Ureter (tissue), 1 donor: ENCODE measurements at regions not wholly inside any gene's neighbourhood (a gene's known extent, or its start where the extent isn't known, plus 50 kb on each side); places are given as distances from the start of the nearest gene placed in this dataset.

ENCODE experiments used
- DNase-seq: peaks from one replicate; pipeline ENCODE4 v3.0.0-alpha.2; 2020; ENCODE audit warnings: low spot score
- donor health status: DM: yes; HTN: yes; CAD: no.

- no peak for DNase-seq
Observed at GRCh38 chr4:54915276-54915675, 210.1 kb downstream of the KDR start.

- DNase-seq, result no peak
Observed at GRCh38 chr4:54914781-54915180, 210.6 kb downstream of the KDR start.

GRCh38 chr4:54913751-54914526 lies 211.5 kb downstream of the KDR start:
- DNase-seq, result no peak

GRCh38 chr4:54912155-54912554 lies 213.2 kb downstream of the KDR start:
- DNase-seq, result no peak

GRCh38 chr4:54909961-54910360 lies 215.4 kb downstream of the KDR start:
- no peak for DNase-seq

- DNase-seq, result no peak
Observed at GRCh38 chr4:54908763-54909162, 216.6 kb downstream of the KDR start.

GRCh38 chr4:54904953-54905352 lies 220.4 kb downstream of the KDR start:
- no peak for DNase-seq

GRCh38 chr4:54902976-54903375 lies 222.4 kb downstream of the KDR start:
- no peak for DNase-seq

GRCh38 chr4:54902271-54902670 lies 223.1 kb downstream of the KDR start:
- DNase-seq, result no peak

- no peak for DNase-seq
Observed at GRCh38 chr4:54901202-54901601, 224.2 kb downstream of the KDR start.

GRCh38 chr4:54898656-54899340 lies 226.6 kb downstream of the KDR start:
- no peak for DNase-seq

- DNase-seq, result no peak
Observed at GRCh38 chr4:54898056-54898562, 227.3 kb downstream of the KDR start.

- DNase-seq, result no peak
Observed at GRCh38 chr4:54897590-54897989, 227.8 kb downstream of the KDR start.

- DNase-seq, result no peak
Observed at GRCh38 chr4:54882616-54883015, 224.9 kb downstream of the KIT start.

GRCh38 chr4:54879576-54879975 lies 221.8 kb downstream of the KIT start:
- no peak for DNase-seq

- no peak for DNase-seq
Observed at GRCh38 chr4:54877006-54877405, 219.2 kb downstream of the KIT start.

- DNase-seq, result no peak
Observed at GRCh38 chr4:54872261-54872660, 214.5 kb downstream of the KIT start.

GRCh38 chr4:54863571-54864255 lies 206.0 kb downstream of the KIT start:
- DNase-seq, result no peak

- no peak for DNase-seq
Observed at GRCh38 chr4:54861201-54861600, 203.4 kb downstream of the KIT start.

- peak; percentile 43 for DNase-seq
Observed at GRCh38 chr4:54855191-54855854, 197.6 kb downstream of the KIT start.

- no peak for DNase-seq
Observed at GRCh38 chr4:54852602-54853001, 194.8 kb downstream of the KIT start.

- no peak for DNase-seq
Observed at GRCh38 chr4:54852054-54852453, 194.3 kb downstream of the KIT start.
